WTC11 (cell line): ENCODE measurements at regions not wholly inside any gene's neighbourhood (a gene's known extent, or its start where the extent isn't known, plus 50 kb on each side); places are given as distances from the start of the nearest gene placed in this dataset.

ENCODE experiments used
- CTCF ChIP-seq: fragments of 200-600 bp; IDR thresholded peaks from 2 replicates; pipeline ENCODE4 v1.8.0; 2022; ENCODE audit warnings: antibody characterized with exemption
- NR2C2 ChIP-seq: sonication (generic); formaldehyde crosslinking; IDR thresholded peaks from 2 replicates; pipeline ENCODE4 v1.8.0; 2022; ENCODE audit warnings: mild to moderate bottlenecking, missing genetic modification reagents

- TF ChIP-seq CTCF (no peak), NR2C2 (CRISPR knock-in tag) (no peak)
Observed at GRCh38 chr20:9926007-9926406, 87.1 kb upstream of the PAK5 start.
